K562 (cell line): ENCODE measurements at regions not wholly inside any gene's neighbourhood (a gene's known extent, or its start where the extent isn't known, plus 50 kb on each side); places are given as distances from the start of the nearest gene placed in this dataset.

Experiments
- ESRRA ChIP-seq: fragments of 450-650 bp; IDR thresholded peaks from 2 replicates; pipeline ENCODE4 v1.6.1; 2014; ENCODE audit warnings: low read depth, mild to moderate bottlenecking, moderate library complexity, borderline replicate concordance
- MAZ ChIP-seq, 2 experiments: fragments of 450-650 bp in 1 of 2; sonication (generic) in 1 of 2; formaldehyde crosslinking; IDR thresholded peaks in 1 of 2; conservative IDR thresholded peaks in 1 of 2; 2 replicates each; pipeline versions ENCODE4 v1.4.0 to v1.5.0; 2020; ENCODE audit warnings: mild to moderate bottlenecking in 1 of 2, missing genetic modification reagents in 1 of 2
- NFIC ChIP-seq: fragments of 450-650 bp; IDR thresholded peaks from 2 replicates; pipeline ENCODE4 v1.6.1; 2017; ENCODE audit warnings: mild to moderate bottlenecking, inconsistent platforms
- POLR2A ChIP-seq: fragments of 450-650 bp; conservative IDR thresholded peaks from 2 replicates; pipeline ENCODE4 v1.6.1; 2016
- PTBP1 ChIP-seq: fragments of 200-400 bp; formaldehyde crosslinking; IDR thresholded peaks from 2 replicates; pipeline ENCODE4 v1.6.1; 2017; ENCODE audit warnings: low read depth, low read length
- PYGO2 ChIP-seq: fragments of 450-650 bp; IDR thresholded peaks from 2 replicates; pipeline ENCODE4 v1.6.1; 2016; ENCODE audit warnings: mild to moderate bottlenecking, missing genetic modification characterization, moderate library complexity, missing compliant biosample characterization
- RFX5 ChIP-seq: IDR thresholded peaks from 2 replicates; pipeline ENCODE4 v1.6.1; 2011; ENCODE audit warnings: low read depth, mild to moderate bottlenecking, improper control_type of control experiment, low read length
- TAF7 ChIP-seq: fragments of 450-650 bp; IDR thresholded peaks from 2 replicates; pipeline ENCODE4 v1.6.1; 2016; ENCODE audit warnings: missing genetic modification characterization, missing compliant biosample characterization

- TF ChIP-seq PTBP1: no peak
- TF ChIP-seq NFIC: no peak
- no peak for TF ChIP-seq RFX5
- no peak for TF ChIP-seq PYGO2 (tag)
- no peak for TF ChIP-seq POLR2A
- TF ChIP-seq TAF7 (tag): no peak
- no peak for TF ChIP-seq ESRRA
- TF ChIP-seq MAZ (CRISPR knock-in tag; conservative IDR thresholded peaks at IDR 0.05 in 1 of 2, IDR thresholded peaks at IDR 0.05 in 1 of 2): no peak
Measured at GRCh38 chr5:125323613-125324012, 577.2 kb upstream of the ZNF608 start.
